ENCODE measurements at regions not wholly inside any gene's neighbourhood (a gene's known extent, or its start where the extent isn't known, plus 50 kb on each side); places are given as distances from the start of the nearest gene placed in this dataset.

- DNase-seq (ENCODE audit: low read depth in 2 of 2), result no peak
These were observed 259.0 kb upstream of the G2E3 start for GRCh38 chr14:30299915-30300314.

- DNase-seq (ENCODE audit: low read depth in 2 of 2), result no peak
These were observed 255.6 kb upstream of the G2E3 start for GRCh38 chr14:30303350-30303749.

- no peak for DNase-seq (ENCODE audit: low read depth in 2 of 2)
These were observed 253.6 kb upstream of the G2E3 start for GRCh38 chr14:30305346-30305745.

- no peak for DNase-seq (ENCODE audit: low read depth in 2 of 2)
These were observed 249.6 kb upstream of the G2E3 start for GRCh38 chr14:30309405-30309804.

- DNase-seq (ENCODE audit: low read depth in 2 of 2), result no peak
These were observed 246.7 kb upstream of the G2E3 start for GRCh38 chr14:30312214-30312613.

- no peak for DNase-seq (ENCODE audit: low read depth in 2 of 2)
These were observed 241.2 kb upstream of the G2E3 start for GRCh38 chr14:30317729-30318128.

- DNase-seq (ENCODE audit: low read depth in 2 of 2), result no peak
These were observed 236.1 kb upstream of the G2E3 start for GRCh38 chr14:30322819-30323218.

- no peak for DNase-seq (ENCODE audit: low read depth in 2 of 2)
These were observed 228.9 kb upstream of the G2E3 start for GRCh38 chr14:30330033-30330432.

- no peak for DNase-seq (ENCODE audit: low read depth in 2 of 2)
These were observed 228.5 kb upstream of the G2E3 start for GRCh38 chr14:30330445-30330844.

GRCh38 chr14:30331030-30331429, 227.9 kb upstream of the G2E3 start:
- no peak for DNase-seq (ENCODE audit: low read depth in 2 of 2)

GRCh38 chr14:30332374-30332773, 226.6 kb upstream of the G2E3 start:
- no peak for DNase-seq (ENCODE audit: low read depth in 2 of 2)

- no peak for DNase-seq (ENCODE audit: low read depth in 2 of 2)
These were observed 225.0 kb upstream of the G2E3 start for GRCh38 chr14:30333934-30334333.

GRCh38 chr14:30337456-30337855, 221.5 kb upstream of the G2E3 start:
- DNase-seq (ENCODE audit: low read depth in 2 of 2), result no peak

- no peak for DNase-seq (ENCODE audit: low read depth in 2 of 2)
These were observed 219.6 kb upstream of the G2E3 start for GRCh38 chr14:30339311-30339901.

- DNase-seq (ENCODE audit: low read depth in 2 of 2), result no peak
These were observed 218.5 kb upstream of the G2E3 start for GRCh38 chr14:30340495-30340894.

- DNase-seq (ENCODE audit: low read depth in 2 of 2), result no peak
These were observed 213.4 kb upstream of the G2E3 start for GRCh38 chr14:30345511-30345910.

- DNase-seq (ENCODE audit: low read depth in 2 of 2), result no peak
These were observed 210.5 kb upstream of the G2E3 start for GRCh38 chr14:30348445-30348844.

GRCh38 chr14:30349520-30349919, 209.4 kb upstream of the G2E3 start:
- DNase-seq (ENCODE audit: low read depth in 2 of 2), result no peak

GRCh38 chr14:30354439-30354838, 204.5 kb upstream of the G2E3 start:
- DNase-seq (ENCODE audit: low read depth in 2 of 2), result no peak

GRCh38 chr14:30355431-30355913, 203.5 kb upstream of the G2E3 start:
- no peak for DNase-seq (ENCODE audit: low read depth in 2 of 2)

GRCh38 chr14:30356438-30357202, 202.3 kb upstream of the G2E3 start:
- DNase-seq (ENCODE audit: low read depth in 2 of 2), result no peak

GRCh38 chr14:30357791-30358190, 201.2 kb upstream of the G2E3 start:
- DNase-seq (ENCODE audit: low read depth in 2 of 2), result no peak

GRCh38 chr14:30362369-30363218, 196.4 kb upstream of the G2E3 start:
- no peak for DNase-seq (ENCODE audit: low read depth in 2 of 2)
